ENCODE measurements at regions not wholly inside any gene's neighbourhood (a gene's known extent, or its start where the extent isn't known, plus 50 kb on each side); places are given as distances from the start of the nearest gene placed in this dataset.
"Not testable (repeated sequence)": the region's sequence is repeated elsewhere in the genome, so short reads cannot be mapped to it uniquely, and the experiment has no call there.

GRCh38 chr2:12882393-12882792, 165.7 kb downstream of the TRIB2 start:
- no peak for DNase-seq

DNA sequence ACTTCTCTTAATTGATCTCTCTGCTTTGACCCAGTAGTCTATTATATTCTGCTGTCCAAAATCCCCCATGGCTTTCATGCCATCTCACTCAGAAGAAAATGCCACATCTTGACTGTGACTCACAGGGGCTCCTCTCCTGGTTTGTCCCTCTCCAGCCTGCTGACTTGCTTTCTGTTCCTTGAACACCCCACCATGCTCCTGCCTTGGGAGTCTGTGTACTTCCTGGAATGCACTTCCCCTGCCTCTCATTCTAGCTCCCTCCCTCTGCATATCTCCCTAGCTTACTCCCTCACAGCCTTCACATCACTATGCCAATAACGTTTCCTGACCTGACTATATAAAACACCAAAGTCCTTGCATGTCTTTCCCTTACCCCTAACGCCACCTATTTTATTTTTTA, 167.2 kb downstream of the TRIB2 start:
- no peak for DNase-seq

DNA sequence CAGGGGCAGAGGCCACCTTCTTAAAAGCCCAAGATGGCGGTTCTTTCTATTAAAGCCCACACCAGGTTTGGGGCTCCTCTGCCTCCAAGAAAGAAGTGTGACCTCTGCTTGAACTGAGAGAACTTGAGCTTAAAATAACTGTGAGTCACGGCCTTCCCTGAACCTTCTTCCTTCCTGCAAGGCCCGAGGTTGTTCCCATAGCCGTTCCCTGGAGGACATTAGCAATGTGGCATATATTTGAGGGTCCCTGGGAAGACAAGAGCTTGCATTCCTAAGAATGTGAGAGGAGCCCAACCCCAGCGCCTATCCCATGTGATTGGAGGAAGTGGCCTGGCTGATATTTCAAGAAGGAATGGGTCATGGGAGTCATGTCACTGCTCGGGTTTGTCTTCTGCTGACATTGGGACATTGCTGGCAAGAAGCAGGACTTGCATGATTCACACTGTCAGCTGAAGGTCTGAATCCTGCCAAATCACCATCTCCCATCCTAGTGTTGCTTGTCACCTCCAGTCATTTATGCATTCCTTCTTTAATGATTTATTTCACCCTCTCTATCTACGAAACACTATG, 168.1 kb downstream of the TRIB2 start:
- DNase-seq, result no peak

- DNase-seq, result no peak
Observed at GRCh38 chr2:12890066-12890465, 173.3 kb downstream of the TRIB2 start.

DNA sequence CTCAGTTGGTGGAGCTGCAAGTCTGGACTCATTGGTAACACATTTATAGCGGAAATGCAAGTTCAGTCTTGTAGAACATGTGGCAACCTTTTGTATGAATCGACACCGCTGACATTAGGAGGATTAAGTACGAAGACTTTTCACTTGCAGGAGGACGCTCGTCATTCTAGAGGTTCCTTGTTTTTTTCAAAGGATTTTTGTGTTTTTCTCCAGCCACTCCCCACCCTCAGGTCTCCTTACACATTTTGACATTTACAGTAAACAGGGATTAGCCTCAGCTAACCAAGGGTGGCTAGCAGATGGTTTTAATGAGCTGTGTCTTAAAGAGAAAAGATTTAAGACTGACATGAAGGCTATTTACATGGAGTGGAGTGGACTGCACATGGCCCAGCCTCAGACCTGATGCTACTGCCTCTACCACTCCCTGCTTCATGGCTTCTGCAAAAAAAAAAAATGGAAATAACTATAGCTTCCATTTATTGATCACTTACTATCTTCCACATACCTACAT, 173.8 kb downstream of the TRIB2 start:
- DNase-seq, result no peak

- no peak for DNase-seq
Observed at GRCh38 chr2:12895017-12895416, 178.3 kb downstream of the TRIB2 start.

DNA sequence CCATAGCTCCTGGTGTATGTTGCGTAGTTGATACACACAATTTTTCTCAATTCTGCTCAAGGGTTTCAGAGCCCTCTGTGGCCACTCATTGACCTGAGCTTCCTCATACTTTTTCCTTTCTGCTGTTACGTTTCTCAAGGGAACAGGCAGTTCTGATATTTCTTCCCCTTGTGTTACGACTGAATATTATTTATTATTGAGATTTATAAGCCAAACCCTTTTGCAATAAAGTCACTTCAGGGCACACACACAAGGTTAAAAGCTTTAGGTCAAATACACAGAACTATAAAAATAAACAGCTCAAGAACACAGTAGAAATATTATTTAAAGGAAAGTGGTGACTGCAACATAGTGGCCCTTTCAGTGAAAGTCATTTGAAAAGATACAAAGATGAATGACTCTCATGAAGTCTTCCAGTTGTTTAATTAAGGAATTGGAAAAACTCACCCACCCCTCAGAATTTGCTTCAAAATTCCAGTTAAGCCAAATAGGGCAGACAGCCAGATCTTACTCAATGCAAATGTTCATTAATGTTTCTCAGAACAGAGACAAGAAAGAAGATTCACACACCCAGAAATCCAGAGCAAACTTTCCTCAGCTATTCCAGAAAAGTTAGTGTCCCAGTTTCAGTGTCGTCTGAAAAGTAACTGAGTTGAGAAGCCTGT, 179.7 kb downstream of the TRIB2 start:
- DNase-seq, result no peak

GRCh38 chr2:12897181-12897580, 180.4 kb downstream of the TRIB2 start:
- peak; percentile 16 for DNase-seq

DNA sequence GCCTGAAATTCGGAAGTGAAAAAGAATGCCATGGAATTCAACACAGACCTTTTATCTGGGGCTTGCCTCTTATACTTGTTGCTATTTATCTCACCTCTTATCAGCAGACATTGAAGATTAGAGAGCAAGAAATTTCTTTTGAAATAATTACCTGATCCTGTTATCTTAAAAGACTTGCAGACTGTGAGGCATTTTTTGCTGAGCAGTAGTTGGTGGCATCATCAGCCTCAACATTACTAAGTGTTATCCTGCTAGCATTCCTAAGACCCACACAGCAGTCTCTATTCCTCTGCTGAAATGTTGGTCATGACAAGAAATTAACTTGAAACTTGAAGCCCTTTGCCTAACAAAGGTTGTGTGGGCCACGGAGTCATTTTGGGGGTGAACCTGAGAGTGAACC, 186.5 kb downstream of the TRIB2 start:
- no peak for DNase-seq

DNA sequence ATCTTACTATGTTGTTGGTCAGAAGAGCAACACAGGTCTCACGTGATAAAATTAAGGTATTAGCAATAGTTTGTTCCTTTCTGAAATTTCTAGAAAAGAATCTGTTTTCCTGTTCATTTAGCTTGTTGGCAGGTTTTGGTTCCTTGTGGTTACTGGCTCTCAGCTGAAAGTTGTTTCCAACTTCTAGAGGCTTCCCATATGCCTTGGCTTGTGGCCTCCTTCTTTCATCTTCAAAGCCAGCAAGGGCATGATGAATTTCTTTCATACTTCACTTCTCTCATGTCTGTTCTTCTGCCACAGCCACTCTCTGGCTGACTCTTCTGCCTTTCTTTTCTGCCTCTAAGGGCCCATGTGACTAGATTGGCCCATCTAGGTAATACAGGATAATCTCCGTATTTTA, 193.7 kb downstream of the TRIB2 start:
- DNase-seq, result no peak

DNA sequence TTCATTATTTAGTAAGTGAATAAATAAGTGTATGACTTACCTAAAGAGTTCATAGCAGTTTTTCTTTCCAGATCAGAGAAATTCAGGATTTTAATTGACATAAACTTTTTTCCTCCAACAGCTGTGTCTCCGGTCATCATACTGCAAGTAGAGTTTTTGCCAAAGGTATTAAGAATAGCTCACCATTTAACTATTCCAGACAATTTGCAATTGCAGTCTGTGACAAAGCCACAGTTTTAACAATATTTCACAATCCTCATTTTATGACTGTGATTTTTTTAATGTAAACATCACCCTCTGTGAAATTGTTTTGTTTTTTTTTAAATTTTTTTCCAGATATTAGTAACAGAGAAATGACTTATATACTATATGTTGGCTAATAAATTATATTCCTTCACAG, 199.1 kb downstream of the TRIB2 start:
- no peak for DNase-seq

- no peak for DNase-seq
Observed at GRCh38 chr2:12918138-12918834, 201.6 kb downstream of the TRIB2 start.

GRCh38 chr2:12918835-12919445, 202.2 kb downstream of the TRIB2 start:
- no peak for DNase-seq

DNA sequence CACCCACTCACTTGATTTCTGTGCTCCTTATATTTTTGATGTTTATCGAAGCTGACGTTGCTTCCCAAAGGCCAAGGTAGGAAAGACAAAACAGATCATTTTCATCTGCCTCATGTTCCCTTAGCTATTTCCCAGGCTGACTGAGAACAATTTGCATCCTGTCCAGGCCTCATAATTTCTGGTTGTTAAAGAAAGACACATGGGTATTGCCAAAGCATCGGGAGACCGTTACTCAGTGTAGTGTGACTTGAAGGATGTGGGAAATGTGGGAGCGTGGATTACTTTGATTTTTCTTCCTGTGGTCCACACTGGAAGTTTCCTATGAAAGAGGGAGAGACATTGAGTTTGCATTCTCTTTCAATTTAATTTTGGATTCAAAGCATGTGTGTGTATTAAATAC, 204.6 kb downstream of the TRIB2 start:
- DNase-seq, result no peak

- DNase-seq, result no peak
Observed at GRCh38 chr2:12923907-12924610, 207.3 kb downstream of the TRIB2 start.

- not testable (repeated sequence) for DNase-seq
Observed at GRCh38 chr2:12926641-12927040, 209.9 kb downstream of the TRIB2 start.

GRCh38 chr2:12928197-12928774, 211.6 kb downstream of the TRIB2 start:
- DNase-seq, result peak; percentile 5

- DNase-seq, result no peak
Observed at GRCh38 chr2:12928775-12929401, 212.2 kb downstream of the TRIB2 start.

GRCh38 chr2:12929758-12930157, 213.0 kb downstream of the TRIB2 start:
- no peak for DNase-seq

DNA sequence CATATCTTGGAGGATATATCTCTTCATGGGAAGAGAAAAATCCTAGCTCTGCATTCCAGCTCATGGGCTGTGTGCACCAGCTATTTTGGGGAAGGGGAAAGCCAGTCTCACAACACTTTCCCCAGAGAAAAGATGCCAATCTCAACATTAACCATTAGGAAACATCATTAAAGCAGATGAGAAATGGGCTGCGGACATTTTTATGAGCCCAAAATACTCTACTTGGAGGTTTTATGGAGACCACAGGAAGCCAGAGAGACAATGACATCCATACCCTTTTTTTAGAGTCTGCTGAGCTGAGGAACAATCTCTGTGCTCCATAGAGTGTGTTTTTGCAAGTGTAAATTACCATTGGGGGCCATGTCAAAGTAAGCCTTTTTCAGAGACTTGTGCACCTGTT, 213.7 kb downstream of the TRIB2 start:
- DNase-seq, result no peak

GRCh38 chr2:12931186-12931844, 214.6 kb downstream of the TRIB2 start:
- peak; percentile 44 for DNase-seq

DNA sequence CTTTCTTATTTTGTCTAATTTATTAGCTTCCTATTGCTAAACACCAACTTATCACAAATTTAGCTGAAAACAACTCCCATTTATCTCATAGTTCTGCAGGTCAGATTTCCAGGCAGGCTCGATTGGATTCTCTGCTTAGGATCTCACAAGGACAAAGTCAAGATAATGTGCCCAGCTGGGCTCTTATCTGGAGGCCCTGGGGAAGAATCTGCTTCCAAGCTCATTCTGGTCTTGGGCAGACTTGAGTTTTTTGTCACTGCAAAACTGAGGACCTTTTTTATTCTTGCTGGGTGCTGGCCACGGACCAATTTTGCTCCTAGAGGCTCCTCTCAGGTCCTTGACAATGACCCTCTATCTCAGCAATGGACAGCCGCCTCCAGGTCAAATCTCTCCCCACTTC, 215.5 kb downstream of the TRIB2 start:
- no peak for DNase-seq

Measured in hematopoietic multipotent progenitor cell treated with erythropoietin and hydrocortisone succinate and interleukin-3 and kit ligand, for 6 days (in vitro differentiated cells).